Keratinocyte (primary cell): ENCODE measurements at regions not wholly inside any gene's neighbourhood (a gene's known extent, or its start where the extent isn't known, plus 50 kb on each side); places are given as distances from the start of the nearest gene placed in this dataset.

ENCODE experiments used
- CTCF ChIP-seq, 3 experiments: IDR thresholded peaks in 1 of 3; conservative IDR thresholded peaks in 1 of 3; optimal IDR thresholded peaks in 1 of 3; 2 replicates in 2 of 3; 3 replicates in 1 of 3; pipeline versions ENCODE3 to v1.5.1; 2011; ENCODE audit warnings: low read length in 3 of 3, mild to moderate bottlenecking in 3 of 3, moderate library complexity in 2 of 3, control low read depth in 1 of 3, inconsistent platforms in 1 of 3; ENCODE audit not compliant: insufficient read depth in 2 of 3; ENCODE audit errors: extremely low read depth in 1 of 3
- EZH2 ChIP-seq: IDR thresholded peaks from one replicate; pipeline ENCODE4 v1.6.1; 2012; ENCODE audit warnings: inconsistent platforms, mild to moderate bottlenecking, low read length, moderate library complexity

- TF ChIP-seq CTCF (optimal IDR thresholded peaks at IDR 0.05 in 1 of 3, IDR thresholded peaks at IDR 0.05 in 1 of 3, conservative IDR thresholded peaks at IDR 0.05 in 1 of 3; ENCODE audit: extremely low read depth in 1 of 3, insufficient read depth in 2 of 3, low read length in 3 of 3) (no peak), EZH2 (no peak)
These were observed 477.0 kb downstream of the GBA3 start for GRCh38 chr4:23169608-23170311.
